ENCODE measurements at regions not wholly inside any gene's neighbourhood (a gene's known extent, or its start where the extent isn't known, plus 50 kb on each side); places are given as distances from the start of the nearest gene placed in this dataset.

GRCh38 chr4:3651267-3651845, 114.8 kb upstream of the ADRA2C start:
- no peak for TF ChIP-seq ARNTL (CRISPR knock-in tag; IDR thresholded peaks at IDR 0.05; ENCODE audit: borderline replicate concordance, low read depth)
- no peak for TF ChIP-seq PATZ1 (CRISPR knock-in tag; IDR thresholded peaks at IDR 0.05; ENCODE audit: borderline replicate concordance)
- no peak for TF ChIP-seq CSDC2 (CRISPR knock-in tag; IDR thresholded peaks at IDR 0.05)
- TF ChIP-seq ZFP3 (CRISPR knock-in tag; IDR thresholded peaks at IDR 0.05) = no peak
- TF ChIP-seq RARB (CRISPR knock-in tag; IDR thresholded peaks at IDR 0.05) = no peak
- TF ChIP-seq ZC3H10 (CRISPR knock-in tag; IDR thresholded peaks at IDR 0.05) = no peak
- no peak for TF ChIP-seq PPARA (CRISPR knock-in tag; IDR thresholded peaks at IDR 0.05; ENCODE audit: borderline replicate concordance)
- no peak for TF ChIP-seq TSHZ2 (CRISPR knock-in tag; IDR thresholded peaks at IDR 0.05)
- TF ChIP-seq ZFP30 (CRISPR knock-in tag; IDR thresholded peaks at IDR 0.05) = no peak
- no peak for TF ChIP-seq ZNF8 (CRISPR knock-in tag; IDR thresholded peaks at IDR 0.05)
- TF ChIP-seq BACH2 (CRISPR knock-in tag; IDR thresholded peaks at IDR 0.05; ENCODE audit: borderline replicate concordance) = no peak
